ENCODE measurements at regions not wholly inside any gene's neighbourhood (a gene's known extent, or its start where the extent isn't known, plus 50 kb on each side); places are given as distances from the start of the nearest gene placed in this dataset.
A peak's percentile ranks its signal among the peaks of the same experiment; 100 is the strongest.
"Not testable (repeated sequence)": the region's sequence is repeated elsewhere in the genome, so short reads cannot be mapped to it uniquely, and the experiment has no call there.

- TF ChIP-seq EP300 (IDR thresholded peaks at IDR 0.05) (no peak), CTCF (IDR thresholded peaks at IDR 0.05) (no peak), POLR2AphosphoS5 (IDR thresholded peaks at IDR 0.05) (no peak), POLR2A (IDR thresholded peaks at IDR 0.05) (no peak)
- intact Hi-C loops (cut with DNase I; ENCODE audit: low total_unique reads), result no loop called here
- no peaks in the 10 kb centered on the region for H3K9me3 ChIP-seq
- H3K27ac ChIP-seq, result no peak overlapping the region
- H3K36me3 ChIP-seq, result no peaks in the 10 kb centered on the region
- no peaks in the 10 kb centered on the region for H3K27me3 ChIP-seq
- 88 to 94% (median 89%) methylated on average over 1 of the region's 1 CpG for WGBS, 5 donors
- DNase-seq, result peak in 1 of 2 donors; percentile 14
- H3K4me1 ChIP-seq, result no peaks in the 10 kb centered on the region
- no peak overlapping the region for H3K4me3 ChIP-seq
These were observed 699.7 kb upstream of the ZNF804A start for GRCh38 chr2:183898641-183899040.

- no peak for DNase-seq
- Histone ChIP-seq H3K27me3 (no peaks in the 10 kb centered on the region), H3K9me3 (no peaks in the 10 kb centered on the region), H3K36me3 (no peaks in the 10 kb centered on the region), H3K4me1 (no peaks in the 10 kb centered on the region), H3K4me3 (no peak overlapping the region), H3K27ac (no peak overlapping the region)
- intact Hi-C loops (cut with DNase I; ENCODE audit: low total_unique reads), result no loop called here
- TF ChIP-seq POLR2A (IDR thresholded peaks at IDR 0.05) (no peak), EP300 (IDR thresholded peaks at IDR 0.05) (no peak), CTCF (IDR thresholded peaks at IDR 0.05) (no peak), POLR2AphosphoS5 (IDR thresholded peaks at IDR 0.05) (no peak)
These were observed 696.4 kb upstream of the ZNF804A start for GRCh38 chr2:183901931-183902330.

GRCh38 chr2:183903026-183903425 is 695.3 kb upstream of the ZNF804A start:
- DNase-seq, result no peak
- TF ChIP-seq CTCF (IDR thresholded peaks at IDR 0.05) (no peak), POLR2A (IDR thresholded peaks at IDR 0.05) (no peak), EP300 (IDR thresholded peaks at IDR 0.05) (no peak), POLR2AphosphoS5 (IDR thresholded peaks at IDR 0.05) (no peak)
- no peak overlapping the region for H3K4me3 ChIP-seq
- no peaks in the 10 kb centered on the region for H3K27me3 ChIP-seq
- H3K27ac ChIP-seq, result no peak overlapping the region
- intact Hi-C loops (cut with DNase I; ENCODE audit: low total_unique reads), result no loop called here
- no peaks in the 10 kb centered on the region for H3K4me1 ChIP-seq
- WGBS, 5 donors, result 93 to 100% (median 96%) methylated on average over 2 of the region's 2 CpGs
- no peaks in the 10 kb centered on the region for H3K36me3 ChIP-seq
- peaks cover 0 to under 1% (median 0%) of the 10 kb centered on the region in 4 donors for H3K9me3 ChIP-seq

GRCh38 chr2:183916041-183916440 is 682.3 kb upstream of the ZNF804A start:
- H3K4me3 ChIP-seq; H3K36me3 ChIP-seq; H3K4me1 ChIP-seq; intact Hi-C loops (cut with DNase I; ENCODE audit: low total_unique reads); H3K27me3 ChIP-seq; H3K9me3 ChIP-seq; H3K27ac ChIP-seq: not testable (repeated sequence)
- peak in 1 of 2 donors; percentile 29 for DNase-seq
- 28 to 46% (median 34%) methylated on average over 2 to 3 of the region's 3 CpGs for WGBS, 5 donors

GRCh38 chr2:183919167-183919566 is 679.2 kb upstream of the ZNF804A start:
- H3K27me3 ChIP-seq, result no peaks in the 10 kb centered on the region
- no peak overlapping the region for H3K4me3 ChIP-seq
- H3K9me3 ChIP-seq, result peaks cover 0 to 16% (median 3%) of the 10 kb centered on the region in 4 donors
- DNase-seq, result no peak
- no peaks in the 10 kb centered on the region for H3K4me1 ChIP-seq
- H3K36me3 ChIP-seq, result no peaks in the 10 kb centered on the region
- no peak overlapping the region for H3K27ac ChIP-seq
- 33 to 63% (median 38%) methylated on average over 1 of the region's 1 CpG for WGBS, 5 donors
- intact Hi-C loops (cut with DNase I; ENCODE audit: low total_unique reads), result no loop called here
- TF ChIP-seq EP300 (IDR thresholded peaks at IDR 0.05) (no peak), CTCF (IDR thresholded peaks at IDR 0.05) (no peak), POLR2A (IDR thresholded peaks at IDR 0.05) (no peak), POLR2AphosphoS5 (IDR thresholded peaks at IDR 0.05) (no peak)
